ENCODE measurements at regions not wholly inside any gene's neighbourhood (a gene's known extent, or its start where the extent isn't known, plus 50 kb on each side); places are given as distances from the start of the nearest gene placed in this dataset.

GRCh38 chr2:41116106-41116797 lies 664.4 kb upstream of the SLC8A1 start:
- TF ChIP-seq EZH2phosphoT487 (IDR thresholded peaks at IDR 0.05) (no peak), CTCF (IDR thresholded peaks at IDR 0.05) (no peak), EZH2 (IDR thresholded peaks at IDR 0.05) (no peak)

Data from neural progenitor cell (in vitro differentiated cells).